ENCODE measurements at regions not wholly inside any gene's neighbourhood (a gene's known extent, or its start where the extent isn't known, plus 50 kb on each side); places are given as distances from the start of the nearest gene placed in this dataset.

- TF ChIP-seq POLR2AphosphoS5 (IDR thresholded peaks at IDR 0.05; ENCODE audit: low read depth): no peak
- no peak for TF ChIP-seq NANOG (IDR thresholded peaks at IDR 0.05; ENCODE audit: borderline replicate concordance)
- no peak for TF ChIP-seq ZNF331 (CRISPR knock-in tag; IDR thresholded peaks at IDR 0.05; ENCODE audit: low read depth)
- no peak for TF ChIP-seq ZNF114 (CRISPR knock-in tag; IDR thresholded peaks at IDR 0.05)
- no peak for TF ChIP-seq EZH2 (IDR thresholded peaks at IDR 0.05; ENCODE audit: low read depth, unreplicated experiment)
- TF ChIP-seq CTCF (conservative IDR thresholded peaks at IDR 0.05; ENCODE audit: low read depth in 2 of 2): no peak
- no peak for TF ChIP-seq ETS1 (IDR thresholded peaks at IDR 0.05)
- TF ChIP-seq ZNF462 (CRISPR knock-in tag; IDR thresholded peaks at IDR 0.05): no peak
- no peak for TF ChIP-seq JUNB (IDR thresholded peaks at IDR 0.05; ENCODE audit: unreplicated experiment)
- no peak for TF ChIP-seq STAT1 (IDR thresholded peaks at IDR 0.05; ENCODE audit: unreplicated experiment)
- no peak for TF ChIP-seq EZH2phosphoT487 (IDR thresholded peaks at IDR 0.05; ENCODE audit: unreplicated experiment)
- TF ChIP-seq REST (IDR thresholded peaks at IDR 0.05; ENCODE audit: unreplicated experiment): no peak
- no peak for TF ChIP-seq CREB1 (CRISPR knock-in tag; IDR thresholded peaks at IDR 0.05; ENCODE audit: low read depth)
- Mint-ChIP-seq H3K27me3 (ENCODE audit: insufficient read depth, low read depth, poor library complexity) (no peaks in the 10 kb centered on the region), H3K9me3 (no peaks in the 10 kb centered on the region), H3K4me1 (no peaks in the 10 kb centered on the region), H3K36me3 (ENCODE audit: low read depth) (no peaks in the 10 kb centered on the region), H3K27ac (no peak overlapping the region), H3K4me3 (no peak overlapping the region)
- Histone ChIP-seq H3K27me3 (ENCODE audit: insufficient read depth) (no peaks in the 10 kb centered on the region), H3K4me3 (no peak overlapping the region), H3K9me2 (ENCODE audit: insufficient read depth) (no peaks in the 10 kb centered on the region), H3K79me2 (replicated peaks; ENCODE audit: insufficient read depth) (no peaks in the 10 kb centered on the region), H3K27ac (ENCODE audit: low read depth) (no peak overlapping the region), H3K4me1 (ENCODE audit: insufficient read depth) (no peaks in the 10 kb centered on the region), H4K20me1 (replicated peaks; ENCODE audit: insufficient read depth) (no peaks in the 10 kb centered on the region), H3K4me2 (no peak overlapping the region), H3F3A (replicated peaks; ENCODE audit: low read depth) (no peaks in the 10 kb centered on the region), H2AFZ (no peak overlapping the region), H3K36me3 (ENCODE audit: insufficient read depth) (no peaks in the 10 kb centered on the region)
- DNase-seq (ENCODE audit: low spot score): no peak
- no peak for ATAC-seq
These were observed 111.7 kb upstream of the OSTN start for GRCh38 chr3:191087391-191087790.

All from GM23338 (cell line).